ENCODE measurements at regions not wholly inside any gene's neighbourhood (a gene's known extent, or its start where the extent isn't known, plus 50 kb on each side); places are given as distances from the start of the nearest gene placed in this dataset.
"Not testable (repeated sequence)": the region's sequence is repeated elsewhere in the genome, so short reads cannot be mapped to it uniquely, and the experiment has no call there.

DNA sequence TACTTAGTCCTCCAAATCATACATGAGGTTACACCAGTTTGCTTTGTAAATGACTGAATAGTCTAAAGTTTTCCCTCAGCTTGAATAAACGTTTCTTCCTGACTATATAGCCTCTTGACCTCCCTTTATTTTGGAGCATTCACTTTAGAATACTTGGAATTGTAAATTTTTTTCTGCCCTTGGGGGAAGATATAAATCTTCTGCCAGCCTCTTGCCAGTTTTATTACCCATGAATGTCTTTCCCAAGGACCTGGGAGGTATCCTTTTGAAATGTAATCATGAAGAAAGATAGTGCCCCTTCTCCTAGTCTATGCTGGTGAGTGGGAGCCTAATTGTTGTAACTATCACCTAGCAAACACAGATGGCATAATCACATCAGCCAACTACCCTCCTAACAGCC is 2033.9 kb upstream of the PCDH20 start:
- in situ Hi-C loops (cut with HindIII; ENCODE audit: low sequenced_read_pairs): no loop called here

DNA sequence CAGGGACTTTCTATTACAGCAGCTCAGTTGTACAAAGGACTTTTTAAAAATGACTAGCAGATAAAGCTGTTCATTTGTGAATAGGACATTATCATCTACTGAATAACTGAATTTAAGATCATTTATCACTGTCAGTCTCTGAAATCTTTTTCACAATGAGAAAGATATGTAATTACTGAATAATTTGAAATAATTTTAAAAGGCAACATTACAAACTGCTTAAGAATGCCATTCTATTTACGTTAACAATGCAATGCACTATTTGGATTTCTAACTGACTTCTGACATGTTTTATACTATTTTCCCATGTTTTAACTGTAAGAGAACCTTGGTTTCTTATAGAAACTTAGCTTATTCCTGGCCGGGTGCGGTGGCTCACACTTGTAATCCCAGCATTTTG is 2033.0 kb upstream of the PCDH20 start:
- in situ Hi-C loops (cut with HindIII; ENCODE audit: low sequenced_read_pairs): no loop called here

DNA sequence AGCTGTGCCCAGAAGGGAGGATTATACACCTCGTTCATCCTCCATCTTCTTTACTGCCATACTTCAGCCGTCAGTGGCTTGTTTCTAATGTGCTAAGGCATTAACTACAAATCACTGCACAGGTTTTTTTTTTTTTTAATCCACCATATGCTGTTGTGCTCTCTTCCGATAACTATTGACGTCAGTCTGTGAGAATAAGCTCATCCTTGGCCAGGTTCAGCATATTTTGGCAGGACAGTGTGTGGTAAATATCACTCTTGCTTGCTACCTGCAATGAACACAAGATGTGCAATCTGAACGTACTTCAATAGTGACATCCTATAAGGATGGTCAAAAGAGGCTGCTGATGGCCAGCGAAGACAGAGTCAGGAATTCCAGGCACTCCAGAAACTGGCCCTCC is 2030.7 kb upstream of the PCDH20 start:
- in situ Hi-C loops (cut with HindIII; ENCODE audit: low sequenced_read_pairs): no loop called here

DNA sequence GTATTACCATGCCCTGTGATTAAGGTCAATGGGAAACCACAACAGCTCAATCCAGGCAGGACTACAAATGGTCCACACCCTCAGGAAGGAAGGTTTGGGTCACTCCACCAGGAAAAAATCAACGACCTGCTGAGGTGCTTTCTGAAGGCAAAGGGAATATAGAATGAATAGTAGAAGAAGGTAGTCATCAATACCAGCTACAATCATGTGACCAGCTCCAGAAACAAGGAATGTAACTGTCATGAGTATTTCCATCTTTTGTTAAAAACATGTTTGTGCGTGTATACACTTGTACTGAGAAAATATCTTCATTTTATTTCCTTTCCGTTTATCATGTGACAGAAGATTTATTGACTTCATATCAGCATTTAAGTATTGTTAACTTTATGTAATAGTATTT is 2028.6 kb upstream of the PCDH20 start:
- in situ Hi-C loops (cut with HindIII; ENCODE audit: low sequenced_read_pairs): not testable (repeated sequence)

DNA sequence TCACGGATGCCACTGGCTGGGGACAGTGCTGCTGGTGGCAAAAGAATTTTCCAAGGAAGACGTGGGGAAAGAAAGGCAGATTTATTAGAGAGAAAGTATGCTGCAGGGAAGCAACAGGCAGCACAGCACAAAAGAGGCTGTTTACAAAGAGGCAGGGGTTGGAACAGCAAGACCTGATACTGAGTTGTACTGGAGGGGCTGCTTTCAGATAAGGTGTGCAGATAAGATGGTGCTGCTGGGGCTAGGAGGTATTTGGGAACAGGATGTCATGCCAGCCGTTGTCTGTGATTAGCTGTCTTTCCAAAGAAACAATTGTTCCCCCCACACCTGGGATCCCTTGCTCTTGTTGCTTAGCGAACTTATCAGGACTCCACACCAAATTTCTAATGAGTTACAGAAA is 2023.3 kb upstream of the PCDH20 start:
- in situ Hi-C loops (cut with HindIII; ENCODE audit: low sequenced_read_pairs): no loop called here

DNA sequence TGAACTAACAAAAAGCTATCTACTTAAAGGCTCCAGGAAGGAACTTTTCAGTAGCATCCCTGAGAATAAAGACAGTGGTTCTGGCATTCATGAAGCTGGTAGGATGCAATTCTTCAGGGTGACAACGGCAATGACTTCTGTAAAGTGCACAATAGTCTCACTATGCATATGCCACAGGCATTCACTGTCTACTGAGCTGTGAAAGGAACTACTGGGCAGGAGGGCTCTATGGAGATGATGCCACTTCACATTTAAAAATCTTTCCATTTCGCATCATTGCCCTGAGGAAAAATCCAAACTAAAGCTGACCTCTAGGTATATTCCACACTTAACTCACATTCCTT is 2020.6 kb upstream of the PCDH20 start:
- in situ Hi-C loops (cut with HindIII; ENCODE audit: low sequenced_read_pairs): no loop called here

DNA sequence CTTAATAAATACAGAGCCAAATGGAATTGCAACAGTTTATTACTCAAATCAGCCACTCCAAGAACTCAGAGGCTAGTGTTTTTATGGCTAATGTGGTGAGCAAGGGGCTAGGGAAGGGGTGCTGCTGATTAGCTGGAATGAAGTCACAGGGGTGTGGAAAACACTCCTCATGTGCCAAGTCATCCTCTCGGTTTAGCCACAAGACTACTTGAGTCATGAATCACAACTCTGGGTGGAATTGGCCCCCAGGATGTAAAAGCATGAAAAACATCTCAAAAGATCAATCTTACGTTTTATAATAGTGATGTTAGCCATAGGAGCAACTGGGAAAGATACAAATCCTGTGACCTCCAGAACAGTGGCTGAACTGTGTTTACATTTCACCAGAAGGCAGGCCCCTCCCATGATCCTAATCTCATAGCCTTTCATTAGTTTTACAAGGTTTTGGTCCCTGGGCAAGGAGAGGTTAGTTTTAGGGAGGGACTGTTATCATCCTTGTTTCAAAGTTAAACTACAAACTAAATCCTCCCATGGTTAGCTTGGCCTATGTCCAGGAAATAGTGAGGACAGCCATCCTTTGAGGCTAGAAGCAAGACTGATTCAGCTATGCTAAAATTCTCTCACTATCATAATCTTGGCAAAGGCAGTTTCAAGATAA is 2020.1 kb upstream of the PCDH20 start:
- in situ Hi-C loops (cut with HindIII; ENCODE audit: low sequenced_read_pairs): no loop called here

DNA sequence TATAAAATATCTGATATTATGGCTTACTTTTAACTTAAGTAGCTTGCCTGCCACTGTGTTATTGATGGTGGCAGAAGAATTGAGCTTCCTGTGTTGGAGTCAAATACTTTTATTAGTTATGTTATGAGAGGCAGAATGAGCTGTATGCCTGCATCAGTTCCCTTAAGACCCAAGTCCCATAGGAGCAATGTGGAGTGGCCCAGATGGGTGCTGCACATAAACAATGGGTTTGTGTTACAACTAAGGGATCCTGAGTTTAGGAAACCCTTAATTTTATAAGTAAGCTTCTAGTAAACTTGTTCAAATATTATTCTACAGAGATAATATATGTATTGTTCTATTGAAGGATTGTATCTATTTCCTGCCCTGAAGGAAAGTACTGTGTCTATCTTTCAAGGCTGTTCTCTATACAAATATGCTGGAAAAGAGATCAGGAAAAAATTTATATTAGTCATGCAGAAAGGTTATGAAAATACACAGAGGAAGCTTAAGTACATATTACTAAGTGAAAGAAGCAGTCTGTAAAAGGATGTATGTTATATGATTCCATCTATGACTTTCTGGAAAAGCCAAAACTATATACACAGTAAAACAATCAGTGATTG is 2018.0 kb upstream of the PCDH20 start:
- in situ Hi-C loops (cut with HindIII; ENCODE audit: low sequenced_read_pairs): no loop called here

DNA sequence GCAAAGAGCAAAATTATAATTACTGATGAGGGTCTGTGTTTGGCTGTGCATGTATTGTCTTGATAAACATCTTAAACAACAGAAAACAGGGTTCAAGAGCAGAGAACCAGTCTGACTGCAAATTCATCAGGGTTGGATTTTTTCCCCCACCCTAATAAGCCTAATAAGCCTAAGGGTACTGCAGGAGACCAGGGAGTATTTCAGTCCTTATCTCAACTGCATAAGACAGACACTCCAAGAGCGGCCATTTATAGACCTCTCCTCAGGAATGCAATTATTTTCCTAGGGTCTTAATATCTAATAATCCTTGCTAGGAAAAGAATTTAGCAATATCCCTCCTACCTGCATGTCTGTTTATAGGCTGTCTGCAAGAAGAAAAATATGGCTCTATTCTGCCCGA is 2011.5 kb upstream of the PCDH20 start:
- in situ Hi-C loops (cut with HindIII; ENCODE audit: low sequenced_read_pairs): no loop called here

DNA sequence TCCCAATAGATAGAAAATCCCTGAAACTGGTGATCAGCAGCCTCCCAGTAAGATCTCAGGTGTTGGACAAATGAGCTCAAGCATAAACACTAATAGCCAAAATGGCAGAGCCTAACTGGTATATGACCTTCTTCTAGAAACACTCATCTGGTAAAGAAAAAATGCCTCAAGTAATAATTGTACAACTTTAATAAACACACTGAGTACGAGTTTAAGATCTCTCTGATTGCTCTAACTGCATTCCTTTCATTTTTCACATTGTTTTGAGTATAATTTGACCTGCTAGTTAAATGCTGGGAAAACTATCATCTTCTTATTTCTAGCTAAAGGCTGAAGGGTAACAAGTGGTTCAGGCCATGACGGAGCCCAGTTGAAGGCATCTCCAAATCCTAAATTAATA is 2009.5 kb upstream of the PCDH20 start:
- in situ Hi-C loops (cut with HindIII; ENCODE audit: low sequenced_read_pairs): no loop called here

DNA sequence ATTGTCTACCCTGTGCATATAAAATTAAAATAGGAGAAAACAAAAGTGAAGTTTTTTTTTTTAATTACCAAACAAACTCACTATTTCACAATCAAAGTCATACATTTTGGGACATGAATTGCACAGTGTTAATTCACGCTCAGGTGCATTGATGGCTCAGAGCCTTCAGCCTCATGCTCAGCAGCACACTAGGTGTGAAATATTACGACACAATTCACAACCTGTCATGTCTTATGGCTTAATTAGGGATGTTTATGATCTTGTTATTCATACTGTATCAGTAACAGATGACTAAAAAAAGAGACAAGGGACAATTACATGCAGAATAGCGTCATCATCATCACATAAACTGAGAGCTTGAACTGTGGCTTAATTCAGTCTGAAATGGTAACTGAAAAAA is 2005.5 kb upstream of the PCDH20 start:
- in situ Hi-C loops (cut with HindIII; ENCODE audit: low sequenced_read_pairs): no loop called here

DNA sequence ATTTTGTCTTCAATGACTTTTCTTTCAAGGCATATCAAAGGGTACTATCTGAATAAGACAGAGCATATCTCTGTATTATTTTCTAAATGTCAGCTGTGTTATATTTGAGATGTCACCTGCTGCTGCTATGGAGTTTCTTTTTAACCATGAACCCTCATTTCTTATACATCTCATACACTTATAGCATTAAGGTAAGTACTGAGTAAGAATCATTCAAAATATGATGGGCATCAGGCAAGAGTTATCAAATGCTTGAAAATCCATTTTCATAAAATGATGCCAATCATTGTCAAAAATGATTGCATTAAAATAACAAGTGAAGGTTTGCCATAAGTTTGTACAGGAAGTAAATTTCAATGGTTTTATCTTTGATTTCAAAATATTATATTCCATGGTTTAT is 2005.0 kb upstream of the PCDH20 start:
- in situ Hi-C loops (cut with HindIII; ENCODE audit: low sequenced_read_pairs): no loop called here

DNA sequence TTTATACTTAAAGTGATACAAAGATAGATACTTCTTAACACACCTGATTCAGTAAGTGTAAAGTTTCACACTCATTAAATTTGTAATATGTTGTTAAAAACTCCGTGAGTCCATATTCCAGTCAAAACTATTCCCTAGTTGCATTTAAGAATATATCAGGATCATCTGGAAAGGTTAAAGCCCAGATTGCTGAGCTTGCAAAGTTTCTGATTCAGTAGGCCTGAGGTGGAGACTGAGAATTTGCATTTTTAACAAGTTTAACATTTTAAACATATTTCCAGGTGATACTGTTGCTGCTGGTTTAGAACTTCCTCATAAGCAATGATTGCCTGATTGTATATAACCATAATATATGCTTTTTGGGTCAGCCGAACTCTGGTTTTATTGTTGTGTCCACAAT is 1998.6 kb upstream of the PCDH20 start:
- in situ Hi-C loops (cut with HindIII; ENCODE audit: low sequenced_read_pairs): no loop called here

DNA sequence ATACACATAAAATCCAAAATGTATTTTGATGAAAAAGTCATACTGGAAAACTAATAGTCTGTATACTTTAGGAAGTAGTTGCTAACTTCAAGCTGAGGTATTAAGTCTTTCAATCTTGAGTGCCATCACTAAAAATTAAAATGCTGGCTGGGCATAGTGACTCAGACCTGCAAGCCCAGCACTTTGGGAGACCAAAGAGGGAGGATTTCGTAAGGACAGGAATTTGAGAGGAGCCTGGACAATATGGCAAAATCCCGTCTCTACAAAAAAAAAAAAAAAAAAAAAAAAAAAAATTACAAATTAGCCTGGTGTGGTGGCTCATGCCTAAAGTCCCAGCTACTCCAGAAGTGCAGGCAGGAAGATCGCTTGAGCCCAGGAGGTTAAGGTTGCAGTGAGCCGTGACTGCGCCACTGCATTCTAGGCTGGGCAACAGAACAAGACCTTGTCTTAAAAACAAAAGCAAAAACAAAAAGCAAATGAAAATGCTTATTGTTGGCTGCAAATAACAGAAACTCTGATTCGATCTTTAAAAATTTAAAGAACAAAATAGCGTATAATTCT is 1994.2 kb upstream of the PCDH20 start:
- in situ Hi-C loops (cut with HindIII; ENCODE audit: low sequenced_read_pairs): no loop called here

DNA sequence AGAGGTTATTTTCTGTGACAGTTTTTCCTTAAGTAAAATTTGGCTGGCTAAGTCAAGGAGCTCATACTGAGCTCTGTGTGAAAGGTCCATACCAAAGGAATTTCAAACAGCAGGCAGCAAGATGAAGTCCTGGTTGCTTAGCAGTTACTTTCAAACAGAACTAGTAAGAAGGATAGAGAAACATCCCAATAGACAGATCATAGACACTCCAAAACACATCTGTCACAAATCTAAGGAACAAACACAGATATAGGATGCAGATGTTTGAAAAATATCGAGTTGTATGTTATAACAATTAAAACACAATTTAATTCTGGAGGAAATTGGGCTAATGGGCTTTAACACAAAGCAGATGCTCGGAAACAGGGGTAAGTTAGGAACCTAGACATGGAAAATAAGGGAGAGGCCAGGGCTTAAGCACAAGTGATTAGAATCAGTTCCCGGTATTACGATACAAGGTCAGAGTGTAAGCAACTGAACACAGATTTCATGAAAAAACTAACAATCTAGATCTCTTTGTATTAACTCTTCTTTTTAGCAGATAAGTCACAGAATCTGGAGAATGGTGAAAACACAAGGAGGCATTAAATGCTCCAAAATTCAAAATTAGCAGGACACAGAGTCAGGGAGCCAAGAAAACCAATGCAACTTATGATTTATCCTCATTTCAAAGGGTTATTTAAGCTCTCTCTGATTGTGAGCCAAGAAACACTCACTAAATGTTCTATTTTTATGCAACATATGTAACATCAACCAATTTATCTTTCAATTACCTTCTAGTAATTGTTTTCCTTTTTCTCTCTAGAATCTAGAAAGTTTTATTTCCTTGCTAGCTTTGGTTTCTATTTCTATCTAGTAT is 1992.9 kb upstream of the PCDH20 start:
- in situ Hi-C loops (cut with HindIII; ENCODE audit: low sequenced_read_pairs): no loop called here

DNA sequence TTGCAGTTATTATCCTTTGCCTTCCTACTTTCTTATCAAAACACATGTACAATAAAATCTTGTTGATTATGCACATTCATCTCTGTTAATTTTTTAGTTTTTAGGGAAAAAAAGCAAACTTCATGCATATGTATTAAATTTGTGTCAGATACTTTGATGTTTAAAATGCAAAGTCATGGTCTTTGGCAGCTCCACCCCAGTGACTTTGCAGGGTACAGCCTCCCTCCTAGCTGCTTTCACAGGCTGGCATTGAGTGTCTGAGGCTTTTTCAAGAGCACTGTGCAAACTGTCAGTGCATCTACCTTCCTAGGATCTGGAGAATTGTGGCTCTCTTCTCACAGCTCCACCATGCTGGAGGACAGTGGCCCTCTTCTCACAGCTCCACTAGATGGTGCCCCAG is 1988.1 kb upstream of the PCDH20 start:
- in situ Hi-C loops (cut with HindIII; ENCODE audit: low sequenced_read_pairs): no loop called here

DNA sequence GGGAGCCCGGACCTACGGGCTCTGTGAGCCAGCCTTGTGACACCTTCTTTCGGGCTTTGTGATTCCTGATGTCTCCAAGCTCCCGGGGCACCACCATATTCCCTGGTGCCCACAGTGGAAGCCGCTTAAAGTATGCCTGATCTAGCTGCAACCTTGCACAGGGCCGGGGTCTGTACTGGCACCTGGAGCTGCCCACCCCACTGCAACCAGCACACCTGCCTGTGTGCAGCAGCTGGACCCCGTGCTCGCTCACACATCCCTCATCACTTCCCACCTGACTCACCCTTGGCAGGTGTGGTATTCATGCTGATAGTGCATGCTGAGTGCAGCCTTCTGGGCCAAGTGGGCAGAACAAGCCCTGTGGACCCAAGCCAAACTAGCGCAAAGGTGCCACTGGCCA is 1981.1 kb upstream of the PCDH20 start:
- in situ Hi-C loops (cut with HindIII; ENCODE audit: low sequenced_read_pairs): no loop called here

DNA sequence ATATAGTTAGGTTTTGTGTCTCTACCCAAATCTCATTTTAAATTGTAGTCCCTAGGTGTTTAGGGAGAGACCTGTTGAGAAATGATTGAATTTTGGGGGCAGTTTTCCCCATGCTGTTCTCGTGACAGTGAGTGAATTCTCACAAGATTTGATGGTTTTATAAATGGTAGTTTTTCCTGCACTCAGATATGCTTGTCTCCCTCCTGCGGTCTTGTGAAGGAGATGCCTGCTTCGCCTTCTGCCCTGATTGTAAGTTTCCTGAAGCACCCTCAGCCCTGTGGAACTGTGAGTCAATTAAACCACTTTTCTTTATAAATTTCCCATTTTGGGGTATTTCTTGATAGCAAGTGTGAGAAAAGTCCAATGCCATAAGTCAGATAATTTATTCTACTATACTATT is 1977.5 kb upstream of the PCDH20 start:
- in situ Hi-C loops (cut with HindIII; ENCODE audit: low sequenced_read_pairs): no loop called here

DNA sequence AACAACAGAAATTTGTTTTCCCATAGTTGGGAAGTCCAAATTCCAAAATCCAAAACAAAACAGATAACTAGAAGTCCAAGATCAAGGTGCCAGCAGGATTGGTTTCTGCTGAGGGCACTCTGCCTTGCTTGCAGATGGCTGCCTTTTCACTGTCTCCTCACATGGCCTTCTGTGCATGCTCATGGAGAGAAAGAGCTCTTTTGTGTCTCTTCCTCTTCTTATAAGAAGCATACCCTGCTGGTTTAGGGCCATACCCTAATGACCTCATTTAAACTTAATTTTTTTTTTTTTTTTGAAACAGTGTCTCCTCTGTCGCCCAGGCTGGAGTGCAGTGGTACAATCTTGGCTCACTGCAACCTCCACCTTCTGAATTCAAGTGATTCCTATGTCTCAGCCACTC is 1974.1 kb upstream of the PCDH20 start:
- in situ Hi-C loops (cut with HindIII; ENCODE audit: low sequenced_read_pairs): no loop called here

DNA sequence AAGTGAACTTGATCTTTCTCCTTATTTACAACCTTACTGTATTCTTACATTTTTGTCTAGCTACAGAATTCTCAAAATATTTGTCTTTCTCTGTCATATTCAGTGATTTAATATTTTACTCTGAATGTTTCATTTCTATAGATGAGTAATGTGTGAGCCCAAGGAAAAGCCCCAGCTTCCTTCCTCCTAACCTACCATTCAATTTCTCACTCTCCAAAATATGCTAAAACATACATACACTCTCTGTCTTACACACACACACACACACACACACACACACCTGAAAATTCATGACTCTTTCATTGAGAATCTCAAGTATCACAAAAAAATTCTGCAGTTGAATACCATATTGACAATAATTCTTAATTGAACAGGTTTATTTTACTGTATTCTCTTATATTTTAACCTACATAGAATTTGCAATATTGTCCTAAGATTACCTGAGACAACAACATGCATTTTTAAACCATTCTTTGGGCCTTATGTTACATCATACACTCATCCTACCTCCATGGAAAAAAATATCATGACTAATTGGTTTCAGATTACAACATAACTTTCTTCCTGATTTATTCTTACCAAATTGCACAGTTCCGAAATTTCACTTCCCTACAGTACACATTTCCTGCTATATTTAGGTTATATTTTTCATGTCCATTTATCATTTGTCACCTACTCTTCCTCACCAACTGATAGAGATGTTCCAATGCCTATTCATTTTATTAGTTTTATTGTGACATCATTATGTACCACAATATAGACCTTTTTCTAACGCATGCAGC is 1965.6 kb upstream of the PCDH20 start:
- in situ Hi-C loops (cut with HindIII; ENCODE audit: low sequenced_read_pairs): no loop called here

DNA sequence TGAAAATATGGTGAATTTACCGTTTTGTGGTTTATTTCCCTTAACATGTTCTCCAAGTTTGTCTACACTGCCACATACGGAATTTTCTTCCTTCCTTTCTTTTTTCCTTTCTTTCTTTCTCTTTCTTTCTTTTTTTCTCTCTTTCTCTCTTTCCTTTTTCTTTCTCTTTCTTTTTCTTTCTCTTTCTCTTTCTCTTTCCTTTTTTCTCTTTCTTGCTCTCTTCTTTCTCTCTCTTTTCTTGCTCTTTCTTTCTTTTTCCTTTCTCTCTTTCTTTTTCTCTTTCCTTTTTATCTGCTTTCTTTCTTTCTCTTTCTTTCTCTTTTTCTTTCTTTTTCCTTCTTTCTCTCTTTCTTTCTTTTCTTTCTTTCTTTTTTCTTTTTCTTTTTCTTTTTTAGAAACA is 1962.3 kb upstream of the PCDH20 start:
- in situ Hi-C loops (cut with HindIII; ENCODE audit: low sequenced_read_pairs): no loop called here

All from endothelial cell of hepatic sinusoid (primary cell).